ENCODE measurements at regions not wholly inside any gene's neighbourhood (a gene's known extent, or its start where the extent isn't known, plus 50 kb on each side); places are given as distances from the start of the nearest gene placed in this dataset.

DNA sequence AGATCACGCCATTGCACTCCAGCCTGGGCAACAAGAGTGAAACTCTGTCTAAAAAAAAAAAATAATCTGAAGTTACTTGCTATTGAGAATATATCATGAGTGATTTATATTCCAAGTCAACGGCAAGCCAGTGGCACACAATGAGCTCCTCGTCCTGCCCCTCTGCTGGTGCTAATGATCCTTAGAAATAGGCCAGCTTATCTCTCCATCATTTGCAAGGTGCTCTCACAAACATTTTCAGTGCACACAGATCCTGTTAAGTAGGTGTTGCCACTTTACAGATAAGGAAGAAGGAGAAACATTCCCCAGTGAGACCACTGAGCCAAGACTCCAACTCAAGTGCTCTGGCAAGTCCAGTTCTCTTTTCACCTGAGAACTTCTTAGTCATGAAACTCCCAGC is 91.3 kb upstream of the GPR45 start:
- no peaks in the 10 kb centered on the region for H3K4me1 ChIP-seq (ENCODE audit: insufficient read depth, low read length, severe bottlenecking)
- no peak overlapping the region for H3K4me2 ChIP-seq (ENCODE audit: low read length)
- no peak for TF ChIP-seq EZH2 (IDR thresholded peaks at IDR 0.05; ENCODE audit: borderline replicate concordance, low read length)
- TF ChIP-seq, protein P1, sequence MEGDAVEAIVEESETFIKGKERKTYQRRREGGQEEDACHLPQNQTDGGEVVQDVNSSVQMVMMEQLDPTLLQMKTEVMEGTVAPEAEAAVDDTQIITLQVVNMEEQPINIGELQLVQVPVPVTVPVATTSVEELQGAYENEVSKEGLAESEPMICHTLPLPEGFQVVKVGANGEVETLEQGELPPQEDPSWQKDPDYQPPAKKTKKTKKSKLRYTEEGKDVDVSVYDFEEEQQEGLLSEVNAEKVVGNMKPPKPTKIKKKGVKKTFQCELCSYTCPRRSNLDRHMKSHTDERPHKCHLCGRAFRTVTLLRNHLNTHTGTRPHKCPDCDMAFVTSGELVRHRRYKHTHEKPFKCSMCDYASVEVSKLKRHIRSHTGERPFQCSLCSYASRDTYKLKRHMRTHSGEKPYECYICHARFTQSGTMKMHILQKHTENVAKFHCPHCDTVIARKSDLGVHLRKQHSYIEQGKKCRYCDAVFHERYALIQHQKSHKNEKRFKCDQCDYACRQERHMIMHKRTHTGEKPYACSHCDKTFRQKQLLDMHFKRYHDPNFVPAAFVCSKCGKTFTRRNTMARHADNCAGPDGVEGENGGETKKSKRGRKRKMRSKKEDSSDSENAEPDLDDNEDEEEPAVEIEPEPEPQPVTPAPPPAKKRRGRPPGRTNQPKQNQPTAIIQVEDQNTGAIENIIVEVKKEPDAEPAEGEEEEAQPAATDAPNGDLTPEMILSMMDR (IDR thresholded peaks at IDR 0.05; ENCODE audit: low read length): no peak
- H3K9me3 ChIP-seq (ENCODE audit: low read length): no peaks in the 10 kb centered on the region
- H2AFZ ChIP-seq (ENCODE audit: low read length): no peak overlapping the region
- no peak overlapping the region for H3K9ac ChIP-seq (ENCODE audit: low read length)
- no peaks in the 10 kb centered on the region for H3F3A ChIP-seq (ENCODE audit: insufficient read depth, low read length)
- no peaks in the 10 kb centered on the region for H3K27me3 ChIP-seq (ENCODE audit: insufficient read depth, low read length)
- no peaks in the 10 kb centered on the region for H3K9me2 ChIP-seq (ENCODE audit: low read depth, low read length)
- H3K4me3 ChIP-seq (ENCODE audit: low read depth, low read length, poor library complexity, severe bottlenecking): no peak overlapping the region
- H3K79me2 ChIP-seq (ENCODE audit: insufficient read depth, low read length): no peaks in the 10 kb centered on the region
- H3K27ac ChIP-seq (ENCODE audit: low read depth, low read length, poor library complexity, severe bottlenecking): no peak overlapping the region
- no peaks in the 10 kb centered on the region for H4K20me1 ChIP-seq (ENCODE audit: insufficient read depth, low read length)
- H3K36me3 ChIP-seq (ENCODE audit: insufficient read depth, low read length): no peaks in the 10 kb centered on the region

DNA sequence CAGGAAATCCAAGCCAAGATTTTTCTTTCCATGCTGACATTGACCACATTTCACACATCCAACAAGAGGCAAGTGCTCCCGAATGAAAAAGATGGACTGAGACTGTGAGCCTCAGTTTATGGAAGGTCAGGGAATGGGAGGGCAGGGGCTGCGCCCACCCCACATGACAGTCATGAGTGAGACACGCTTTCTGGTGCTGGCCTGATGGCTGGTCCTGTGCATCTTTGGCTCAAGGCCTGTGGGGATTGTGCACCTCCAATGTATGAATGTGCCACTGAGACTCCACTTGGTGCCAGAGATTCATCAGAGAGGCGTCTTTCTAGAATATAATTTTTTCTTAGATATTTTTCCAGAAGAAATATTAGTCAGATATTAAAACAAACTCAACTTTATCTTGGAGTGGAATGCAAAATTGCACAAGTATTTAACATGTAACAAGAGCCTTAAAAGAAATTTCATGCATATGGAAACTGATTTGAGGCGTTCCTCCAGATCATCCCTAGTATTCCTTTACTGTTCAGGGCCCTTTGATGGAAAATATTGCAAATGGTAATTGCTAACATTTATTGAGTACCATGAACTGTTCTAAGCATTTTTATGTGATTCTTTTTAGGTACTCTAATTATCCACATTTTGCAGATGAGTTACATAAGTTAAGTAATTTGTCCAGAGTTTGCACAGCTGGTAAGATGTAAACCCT is 87.3 kb upstream of the GPR45 start:
- Histone ChIP-seq H3F3A (ENCODE audit: insufficient read depth, low read length) (no peaks in the 10 kb centered on the region), H3K4me1 (ENCODE audit: insufficient read depth, low read length, severe bottlenecking) (no peaks in the 10 kb centered on the region), H3K27me3 (ENCODE audit: insufficient read depth, low read length) (no peaks in the 10 kb centered on the region), H3K27ac (ENCODE audit: low read depth, low read length, poor library complexity, severe bottlenecking) (no peak overlapping the region), H2AFZ (ENCODE audit: low read length) (no peak overlapping the region), H3K4me2 (ENCODE audit: low read length) (no peak overlapping the region), H3K79me2 (ENCODE audit: insufficient read depth, low read length) (no peaks in the 10 kb centered on the region), H3K9ac (ENCODE audit: low read length) (no peak overlapping the region), H4K20me1 (ENCODE audit: insufficient read depth, low read length) (no peaks in the 10 kb centered on the region), H3K9me3 (ENCODE audit: low read length) (peaks cover 6% of the 10 kb centered on the region; the same call in 1 of the 2 replicates), H3K9me2 (ENCODE audit: low read depth, low read length) (no peaks in the 10 kb centered on the region), H3K4me3 (ENCODE audit: low read depth, low read length, poor library complexity, severe bottlenecking) (no peak overlapping the region), H3K36me3 (ENCODE audit: insufficient read depth, low read length) (no peaks in the 10 kb centered on the region)
- no peak for TF ChIP-seq EZH2 (IDR thresholded peaks at IDR 0.05; ENCODE audit: borderline replicate concordance, low read length)
- TF ChIP-seq, protein P1 (IDR thresholded peaks at IDR 0.05; ENCODE audit: low read length): no peak

DNA sequence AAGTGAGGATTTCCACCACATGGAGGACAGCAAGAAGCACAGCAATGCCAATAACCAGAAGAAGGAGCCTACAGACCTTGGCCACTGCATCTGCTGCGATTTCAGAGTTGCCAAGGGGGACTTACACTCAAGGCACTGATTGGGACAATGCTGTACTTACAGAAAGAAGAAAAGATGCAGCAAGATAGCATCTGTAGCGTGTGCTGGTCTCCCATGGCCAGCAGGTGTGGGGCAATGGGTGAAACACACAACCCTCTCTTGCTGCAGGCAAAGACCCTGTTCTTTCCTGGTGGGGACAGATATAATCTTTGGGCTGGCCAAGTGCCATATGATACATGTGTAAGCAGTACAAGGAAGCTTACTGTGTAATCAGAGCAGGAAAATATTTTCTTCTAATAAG is 85.4 kb upstream of the GPR45 start:
- Histone ChIP-seq H3K4me2 (ENCODE audit: low read length) (no peak overlapping the region), H3K4me1 (ENCODE audit: insufficient read depth, low read length, severe bottlenecking) (no peaks in the 10 kb centered on the region), H3K27ac (ENCODE audit: low read depth, low read length, poor library complexity, severe bottlenecking) (no peak overlapping the region), H3K27me3 (ENCODE audit: insufficient read depth, low read length) (no peaks in the 10 kb centered on the region), H4K20me1 (ENCODE audit: insufficient read depth, low read length) (no peaks in the 10 kb centered on the region), H3K4me3 (ENCODE audit: low read depth, low read length, poor library complexity, severe bottlenecking) (no peak overlapping the region), H3K9me3 (ENCODE audit: low read length) (peaks cover 6% of the 10 kb centered on the region; the same call in 1 of the 2 replicates), H2AFZ (ENCODE audit: low read length) (no peak overlapping the region), H3K36me3 (ENCODE audit: insufficient read depth, low read length) (no peaks in the 10 kb centered on the region), H3K9ac (ENCODE audit: low read length) (no peak overlapping the region), H3F3A (ENCODE audit: insufficient read depth, low read length) (no peaks in the 10 kb centered on the region), H3K9me2 (ENCODE audit: low read depth, low read length) (no peaks in the 10 kb centered on the region), H3K79me2 (ENCODE audit: insufficient read depth, low read length) (no peaks in the 10 kb centered on the region)
- no peak for TF ChIP-seq EZH2 (IDR thresholded peaks at IDR 0.05; ENCODE audit: borderline replicate concordance, low read length)
- TF ChIP-seq, protein P1 (IDR thresholded peaks at IDR 0.05; ENCODE audit: low read length): no peak

Measured in OCI-LY1 (cell line).